GM12878 (cell line): ENCODE measurements at regions not wholly inside any gene's neighbourhood (a gene's known extent, or its start where the extent isn't known, plus 50 kb on each side); places are given as distances from the start of the nearest gene placed in this dataset.

Source experiments
- ATAC-seq: fragments of 200-7000 bp; cut with Tn5 transposase; 3 replicates; pipeline ENCODE4 v1.9.1; 2020; ENCODE audit warnings: mild to moderate bottlenecking, moderate library complexity
- BruUV-seq: library from RNA; stranded (reverse); fragments of 400-500 nt; replicated peaks from 2 replicates; lab custom pipeline; 2021; lab: Mats Ljungman, UMichigan
- CTCF ChIA-PET: fragments of 300-600 bp; sonication (Branson Sonifier 250); formaldehyde crosslinking; extraction: SDS; loops from one replicate; lab custom pipeline; 2021; ENCODE audit warnings: inconsistent platforms; lab: Yijun Ruan, JAX
- POLR2A ChIA-PET: fragments of 350-600 bp; formaldehyde crosslinking; extraction: SDS; loops from one replicate; lab custom pipeline; 2021; ENCODE audit warnings: inconsistent platforms; lab: Charles Lee
- RAD21 ChIA-PET: fragments of 300-600 bp; sonication (Branson Sonifier 250); formaldehyde crosslinking; loops from one replicate; lab custom pipeline; 2023; ENCODE audit warnings: antibody characterized with exemption; ENCODE audit not compliant: unreplicated experiment; lab: Charles Lee
- SMC1A ChIA-PET: fragments of 300-600 bp; sonication (Branson Sonifier 250); formaldehyde crosslinking; loops from one replicate; lab custom pipeline; 2023; ENCODE audit not compliant: unreplicated experiment, uncharacterized antibody; lab: Charles Lee
- DNase-seq: peaks from one replicate; pipeline ENCODE4 v3.0.0-alpha.2; 2011; ENCODE audit warnings: low read depth, low spot score
- FAIRE-seq: peaks from 3 replicates; lab custom pipeline; 2011; peaks lifted over from hg19 to GRCh38; lab: Jason Lieb, UNC
- H2AFZ ChIP-seq: 2 replicates; pipeline ENCODE4 v1.6.0; 2011; ENCODE audit warnings: low read depth, low read length, control low read depth; ENCODE audit not compliant: control insufficient read depth
- H3K27ac ChIP-seq: 2 replicates; pipeline ENCODE4 v1.5.1; 2011; ENCODE audit warnings: control low read depth; ENCODE audit not compliant: control insufficient read depth, insufficient read depth
- H3K27me3 ChIP-seq, 2 experiments: replicated peaks in 1 of 2; 2 replicates each; pipeline versions ENCODE4 v1.6.0 to v1.6.1; 2011; ENCODE audit warnings: low read length in 1 of 2; ENCODE audit not compliant: control insufficient read depth in 2 of 2, insufficient read depth in 2 of 2
- H3K36me3 ChIP-seq, 2 experiments: 2 replicates each; pipeline ENCODE4 v1.5.1; 2011; ENCODE audit warnings: low read length in 1 of 2; ENCODE audit not compliant: control insufficient read depth in 2 of 2, insufficient read depth in 2 of 2
- H3K4me1 ChIP-seq: 2 replicates; pipeline ENCODE4 v1.6.1; 2011; ENCODE audit warnings: mild to moderate bottlenecking, low read length, moderate library complexity, mixed read lengths; ENCODE audit not compliant: control insufficient read depth, insufficient read depth
- H3K4me2 ChIP-seq: 2 replicates; pipeline ENCODE4 v1.6.0; 2011; ENCODE audit warnings: control low read depth; ENCODE audit not compliant: control insufficient read depth, insufficient read depth
- H3K4me3 ChIP-seq: fragments of 200-600 bp; sonication (generic); 2 replicates; pipeline ENCODE4 v1.5.1; 2016
- H3K79me2 ChIP-seq: 2 replicates; pipeline ENCODE4 v1.6.0; 2011; ENCODE audit warnings: low read length; ENCODE audit not compliant: control insufficient read depth, insufficient read depth
- H3K9ac ChIP-seq: 2 replicates; pipeline ENCODE4 v1.8.0; 2011; ENCODE audit warnings: low read length, control low read depth, mixed read lengths; ENCODE audit not compliant: control insufficient read depth, insufficient read depth
- H3K9me3 ChIP-seq: replicated peaks from 3 replicates; pipeline ENCODE4 v1.5.1; 2011; ENCODE audit warnings: mild to moderate bottlenecking, low read length; ENCODE audit not compliant: control insufficient read depth, insufficient read depth
- H4K20me1 ChIP-seq: 2 replicates; pipeline ENCODE4 v1.6.0; 2011; ENCODE audit not compliant: control insufficient read depth, insufficient read depth
- ASH2L ChIP-seq: fragments of 300-600, 200-600 bp; sonication (generic); IDR thresholded peaks from 2 replicates; pipeline ENCODE4 v1.6.1; 2017; ENCODE audit warnings: low read depth, mild to moderate bottlenecking, borderline replicate concordance
- BCLAF1 ChIP-seq: fragments of 450-650 bp; IDR thresholded peaks from 2 replicates; pipeline ENCODE4 v1.6.1; 2017; ENCODE audit warnings: antibody characterized with exemption, mild to moderate bottlenecking, moderate library complexity
- BHLHE40 ChIP-seq, 2 experiments: fragments of 450-650 bp in 1 of 2; IDR thresholded peaks; 2 replicates each; pipeline ENCODE4 v1.6.1; 2011 to 2017; ENCODE audit warnings: low read depth in 2 of 2, borderline replicate concordance in 1 of 2, improper control_type of control experiment in 1 of 2, low read length in 1 of 2, mild to moderate bottlenecking in 1 of 2
- CREM ChIP-seq: IDR thresholded peaks from 2 replicates; pipeline ENCODE4 v1.6.1; 2014; ENCODE audit warnings: antibody characterized with exemption, low read depth
- FOXK2 ChIP-seq: fragments of 450-650 bp; IDR thresholded peaks from 2 replicates; pipeline ENCODE4 v1.6.1; 2017; ENCODE audit warnings: mild to moderate bottlenecking, moderate library complexity
- HDGF ChIP-seq: fragments of 450-650 bp; IDR thresholded peaks from 2 replicates; pipeline ENCODE4 v1.6.1; 2016; ENCODE audit warnings: antibody characterized with exemption
- NFYA ChIP-seq: IDR thresholded peaks from 2 replicates; pipeline ENCODE4 v1.6.1; 2011; ENCODE audit warnings: low read depth, mild to moderate bottlenecking, low read length, improper control_type of control experiment, borderline replicate concordance
- NFYB ChIP-seq: IDR thresholded peaks from 2 replicates; pipeline ENCODE4 v1.6.1; 2011; ENCODE audit warnings: low read depth, mild to moderate bottlenecking, low read length, improper control_type of control experiment, moderate library complexity; ENCODE audit not compliant: insufficient read depth
- PAX5 ChIP-seq: IDR thresholded peaks from 2 replicates; pipeline ENCODE4 v1.6.1; 2011; ENCODE audit warnings: low read depth, low read length, borderline replicate concordance
- POLR2AphosphoS5 ChIP-seq: IDR thresholded peaks from 2 replicates; pipeline ENCODE4 v1.6.1; 2011; ENCODE audit warnings: mild to moderate bottlenecking, low read length, inconsistent platforms
- RAD21 ChIP-seq: IDR thresholded peaks from 2 replicates; pipeline ENCODE4 v1.6.1; 2011; ENCODE audit warnings: mild to moderate bottlenecking, low read depth, low read length, moderate library complexity; ENCODE audit not compliant: insufficient read depth
- SKIL ChIP-seq: fragments of 450-650 bp; IDR thresholded peaks from 2 replicates; pipeline ENCODE4 v1.6.1; 2017; ENCODE audit warnings: mild to moderate bottlenecking, low read depth, inconsistent platforms; ENCODE audit not compliant: poor library complexity, severe bottlenecking
- SMAD1 ChIP-seq: fragments of 450-650 bp; IDR thresholded peaks from 2 replicates; pipeline ENCODE4 v1.6.1; 2018; ENCODE audit warnings: mild to moderate bottlenecking, low read depth; ENCODE audit not compliant: partially characterized antibody
- SREBF1 ChIP-seq: IDR thresholded peaks from 2 replicates; pipeline ENCODE4 v1.6.1; 2012; ENCODE audit warnings: mild to moderate bottlenecking, low read length
- SUZ12 ChIP-seq: fragments of 200-600 bp; sonication (generic); IDR thresholded peaks from one replicate; pipeline ENCODE4 v1.6.1; 2018; ENCODE audit warnings: antibody characterized with exemption, mild to moderate bottlenecking; ENCODE audit not compliant: unreplicated experiment
- USF1 ChIP-seq: IDR thresholded peaks from 2 replicates; pipeline ENCODE4 v1.6.1; 2011; ENCODE audit warnings: borderline replicate concordance, low read depth, mild to moderate bottlenecking, moderate library complexity, mixed read lengths, low read length; ENCODE audit not compliant: insufficient read depth; ENCODE audit errors: extremely low read length
- USF2 ChIP-seq: IDR thresholded peaks from 2 replicates; pipeline ENCODE4 v1.6.1; 2011; ENCODE audit warnings: low read depth, low read length, improper control_type of control experiment, borderline replicate concordance
- YBX1 ChIP-seq: fragments of 450-650 bp; IDR thresholded peaks from 2 replicates; pipeline ENCODE4 v1.6.1; 2016; ENCODE audit warnings: antibody characterized with exemption
- WGBS: methylation state at CpG from one replicate; pipeline ENCODE4 v1.1.6; 2016; ENCODE audit warnings: low lambda C conversion rate; ENCODE audit not compliant: insufficient replicate concordance, insufficient coverage; ENCODE audit errors: missing lambda C conversion rate; 5-methylcytosine and 5-hydroxymethylcytosine counted together
- in situ Hi-C: fragments of 300-500 bp; cut with MboI; formaldehyde crosslinking; loops from 9 replicates; pipeline ENCODE4 v1.14.3; 2018; ENCODE audit warnings: mixed read lengths
- intact Hi-C: fragments of 100-400 bp; cut with micrococcal nuclease; formaldehyde crosslinking; loops from one replicate; pipeline ENCODE4 v1.14.2; 2022; ENCODE audit not compliant: unreplicated experiment

- intact Hi-C loops, result no loop called here
- TF ChIP-seq SUZ12 (no peak), SREBF1 (no peak), PAX5 (no peak), ASH2L (no peak), NFYB (no peak), HDGF (no peak), NFYA (no peak), BHLHE40 (IDR thresholded peaks at IDR 0.05; ENCODE audit: borderline replicate concordance in 1 of 2, low read depth in 2 of 2, low read length in 1 of 2) (no peak), POLR2AphosphoS5 (no peak), SMAD1 (no peak), USF1 (no peak), SKIL (no peak), BCLAF1 (no peak), RAD21 (no peak), FOXK2 (no peak), YBX1 (no peak), USF2 (no peak), CREM (no peak)
- no peaks in the 10 kb centered on the region for H3K4me1 ChIP-seq
- H3K27me3 ChIP-seq, result no peaks in the 10 kb centered on the region
- H3K79me2 ChIP-seq, result no peaks in the 10 kb centered on the region
- H3K36me3 ChIP-seq, result no peaks in the 10 kb centered on the region
- H3K9ac ChIP-seq, result no peak overlapping the region
- ATAC-seq (no peak), FAIRE-seq (no peak), DNase-seq (no peak)
- no TSS peak for BruUV-seq
- no peaks in the 10 kb centered on the region for H3K9me3 ChIP-seq
- no peak overlapping the region for H3K4me2 ChIP-seq
- H3K4me3 ChIP-seq, result no peak overlapping the region
- in situ Hi-C loops, result no loop called here
- 0% methylated on average over 1 of the region's 1 CpG for WGBS
- no peak overlapping the region for H3K27ac ChIP-seq
- no peak overlapping the region for H2AFZ ChIP-seq
- ChIA-PET POLR2A (no interaction called here), CTCF (no interaction called here), SMC1A (no interaction called here), RAD21 (no interaction called here)
- no peaks in the 10 kb centered on the region for H4K20me1 ChIP-seq
These were observed 286.0 kb downstream of the EDEM1 start for GRCh38 chr3:5473471-5473870.
